EH (cell line): ENCODE measurements at regions not wholly inside any gene's neighbourhood (a gene's known extent, or its start where the extent isn't known, plus 50 kb on each side); places are given as distances from the start of the nearest gene placed in this dataset.
"Not testable (repeated sequence)": the region's sequence is repeated elsewhere in the genome, so short reads cannot be mapped to it uniquely, and the experiment has no call there.

Experiments used
- DNase-seq: peaks from one replicate; pipeline ENCODE4 v3.0.0-alpha.2; 2015; ENCODE audit warnings: low read depth

- DNase-seq, result no peak
Measured at GRCh38 chr14:105937253-105938054, 411.1 kb downstream of the TMEM121 start.

DNA sequence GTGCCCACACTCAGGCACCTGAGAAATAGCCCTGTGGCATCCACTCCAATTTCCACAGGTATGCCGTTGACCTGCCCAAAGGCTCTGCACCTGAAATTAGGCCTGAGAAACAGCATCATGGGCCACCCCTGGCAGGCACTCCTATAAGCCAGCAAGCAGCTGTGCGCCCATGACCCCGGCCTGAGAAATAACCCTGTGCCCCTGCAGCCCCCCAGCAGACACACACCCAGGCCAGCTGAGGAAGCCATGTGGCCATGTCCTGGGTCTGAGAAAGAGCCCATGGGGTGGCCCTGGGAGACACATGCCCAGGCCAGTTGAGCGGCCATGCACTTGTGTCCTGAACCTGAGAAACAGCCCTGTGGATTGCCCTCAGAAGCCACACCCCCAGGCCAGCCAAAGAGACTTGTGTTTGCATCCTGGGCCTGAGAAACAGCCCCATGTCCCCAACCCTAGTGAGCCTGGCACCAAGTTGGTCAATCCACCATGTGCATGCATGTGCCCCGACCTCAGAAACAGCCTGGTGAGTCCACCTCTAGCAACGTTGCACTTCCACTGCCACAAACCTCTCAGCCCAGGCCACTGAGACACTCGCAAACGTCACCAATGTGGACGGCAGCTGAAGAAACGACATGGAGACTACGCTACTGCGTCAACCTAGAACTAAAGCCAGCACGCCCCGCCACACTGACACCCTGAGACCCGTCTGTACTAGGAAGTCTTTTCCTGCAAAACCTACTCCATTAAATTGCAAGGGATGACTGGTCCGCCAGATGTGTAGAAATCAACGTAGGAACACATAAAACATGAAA is 411.9 kb downstream of the TMEM121 start:
- DNase-seq, result no peak

DNA sequence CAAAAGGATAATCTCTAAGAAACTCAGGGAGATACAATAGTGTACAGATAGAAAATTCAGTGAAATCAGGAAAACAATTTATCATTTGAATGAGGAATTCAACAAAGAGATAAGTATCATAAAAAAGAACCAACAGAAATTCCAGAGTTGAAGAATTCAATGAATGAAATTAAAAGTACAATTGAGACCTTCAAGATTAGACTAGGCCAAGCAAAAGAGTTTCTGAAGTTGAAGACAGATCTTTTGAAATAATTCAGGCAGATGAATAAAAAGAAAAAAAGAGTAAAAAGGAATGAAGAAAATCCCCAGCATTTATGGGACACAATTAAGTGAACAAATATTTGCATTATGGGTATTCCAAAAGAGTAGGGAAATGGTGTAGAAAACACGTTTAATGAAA is 412.6 kb downstream of the TMEM121 start:
- no peak for DNase-seq

DNA sequence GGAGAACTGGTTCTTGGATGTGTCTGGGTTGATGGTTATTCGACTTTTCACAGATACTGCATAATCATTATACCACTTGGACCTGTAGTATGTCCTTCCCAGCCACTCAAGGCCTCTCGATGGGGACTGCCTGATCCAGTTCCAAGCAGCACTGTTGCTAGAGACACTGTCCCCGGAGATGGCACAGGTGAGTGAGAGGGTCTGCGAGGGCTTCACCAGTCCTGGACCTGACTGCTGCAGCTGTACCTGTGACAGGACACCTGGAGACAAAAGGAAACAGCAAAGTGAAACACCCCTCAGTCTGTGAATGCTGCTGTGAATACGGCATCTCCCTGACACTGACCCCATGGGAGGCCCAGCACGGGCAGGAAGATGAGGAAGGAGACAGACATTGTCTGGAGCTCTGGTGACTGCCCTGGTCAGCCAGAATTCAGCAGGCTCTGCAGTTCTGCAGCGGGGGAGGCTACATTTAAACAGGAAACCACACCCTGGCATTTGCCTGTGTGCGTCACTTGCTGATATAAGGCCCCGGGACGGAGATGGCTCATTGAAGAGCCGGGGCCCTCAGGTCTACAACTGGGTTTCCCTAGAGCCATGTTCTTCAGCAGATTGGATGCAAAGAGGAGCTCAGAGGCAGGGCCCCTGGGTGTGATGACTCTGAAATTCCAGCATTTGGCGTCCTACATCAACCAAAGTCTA is 413.6 kb downstream of the TMEM121 start:
- DNase-seq, result no peak

DNA sequence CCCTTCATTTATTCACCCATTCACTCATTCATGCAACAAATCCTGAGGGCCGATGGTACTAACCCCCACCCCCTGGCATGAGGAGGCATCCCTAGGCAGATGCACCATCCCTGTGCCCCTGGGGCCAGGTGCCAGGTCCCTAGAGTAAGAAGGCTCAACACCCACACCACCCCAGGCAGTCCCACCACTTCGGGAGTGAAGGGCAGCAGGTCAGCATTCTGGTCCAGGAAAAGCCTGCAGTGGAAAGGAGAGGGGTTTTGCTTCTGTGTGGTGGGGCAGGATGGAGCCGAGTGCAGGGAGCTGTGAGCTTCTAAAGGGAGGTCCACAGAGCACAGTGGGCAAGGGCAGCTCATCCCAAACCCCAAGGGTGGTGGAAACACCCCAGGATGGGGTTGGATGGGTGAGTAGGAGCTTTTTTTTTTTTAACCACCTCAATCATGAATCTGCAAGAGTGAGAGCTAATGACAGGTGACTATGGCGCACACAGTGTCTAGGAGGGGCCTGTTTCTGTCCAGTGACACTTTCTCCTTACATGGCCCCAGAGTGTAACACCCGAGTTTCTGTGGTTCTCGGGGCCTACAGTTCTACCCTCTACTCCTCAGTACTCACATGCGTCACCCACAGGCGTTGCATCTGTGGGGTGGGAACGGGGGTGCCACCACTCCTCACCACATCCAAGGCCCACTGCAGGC is 414.3 kb downstream of the TMEM121 start:
- DNase-seq, result no peak

- DNase-seq, result no peak
Measured at GRCh38 chr14:105941226-105942166, 415.1 kb downstream of the TMEM121 start.

DNA sequence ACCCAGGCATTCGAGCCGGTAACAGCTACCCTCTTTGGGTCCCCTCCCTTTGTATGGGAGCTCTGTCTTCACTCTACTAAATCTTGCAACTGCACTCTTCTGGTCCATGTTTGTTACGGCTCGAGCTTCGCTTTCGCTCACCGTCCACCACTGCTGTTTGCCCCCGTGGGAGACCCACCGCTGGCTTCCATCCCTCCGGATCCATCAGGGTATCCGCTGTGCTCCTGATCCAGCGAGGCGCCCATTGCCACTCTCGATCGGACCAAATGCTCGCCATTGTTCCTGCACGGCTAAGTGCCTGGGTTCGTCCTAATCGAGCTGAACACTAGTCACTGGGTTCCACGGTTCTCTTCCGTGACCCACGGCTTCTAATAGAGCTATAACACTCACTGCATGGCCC is 416.3 kb downstream of the TMEM121 start:
- DNase-seq, result not testable (repeated sequence)

- no peak for DNase-seq
Measured at GRCh38 chr14:105943973-105944602, 417.7 kb downstream of the TMEM121 start.

- DNase-seq, result no peak
Measured at GRCh38 chr14:105944632-105945610, 418.5 kb downstream of the TMEM121 start.

- no peak for DNase-seq
Measured at GRCh38 chr14:105945896-105946295, 419.5 kb downstream of the TMEM121 start.

- DNase-seq, result no peak
Measured at GRCh38 chr14:105947599-105947998, 421.2 kb downstream of the TMEM121 start.

- not testable (repeated sequence) for DNase-seq
Measured at GRCh38 chr14:105948955-105949354, 422.6 kb downstream of the TMEM121 start.

DNA sequence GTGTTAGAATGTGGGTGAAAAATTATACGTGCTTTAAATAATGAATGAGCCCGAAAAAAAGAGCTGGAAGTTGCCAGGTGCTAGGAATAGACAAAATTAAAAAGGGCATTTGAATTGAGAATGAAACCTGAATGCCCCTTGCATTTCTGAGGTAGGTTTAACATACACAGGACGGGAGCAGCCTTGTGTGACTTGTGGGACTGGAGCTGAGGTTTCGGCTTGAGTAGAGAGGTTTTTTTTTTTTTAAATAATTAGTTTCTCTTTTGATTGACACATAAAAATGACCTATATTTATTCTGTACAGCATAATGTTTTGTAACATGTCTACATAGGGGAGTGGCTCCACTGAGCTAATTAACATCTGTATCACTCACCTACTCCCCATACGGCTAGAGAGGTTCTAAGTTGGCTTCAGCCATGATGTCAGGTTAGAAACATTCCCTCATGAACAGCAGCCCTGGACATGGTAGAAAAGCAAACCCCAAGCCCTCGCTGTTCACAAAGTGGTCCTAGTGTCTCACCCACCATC is 424.0 kb downstream of the TMEM121 start:
- DNase-seq, result not testable (repeated sequence)

DNA sequence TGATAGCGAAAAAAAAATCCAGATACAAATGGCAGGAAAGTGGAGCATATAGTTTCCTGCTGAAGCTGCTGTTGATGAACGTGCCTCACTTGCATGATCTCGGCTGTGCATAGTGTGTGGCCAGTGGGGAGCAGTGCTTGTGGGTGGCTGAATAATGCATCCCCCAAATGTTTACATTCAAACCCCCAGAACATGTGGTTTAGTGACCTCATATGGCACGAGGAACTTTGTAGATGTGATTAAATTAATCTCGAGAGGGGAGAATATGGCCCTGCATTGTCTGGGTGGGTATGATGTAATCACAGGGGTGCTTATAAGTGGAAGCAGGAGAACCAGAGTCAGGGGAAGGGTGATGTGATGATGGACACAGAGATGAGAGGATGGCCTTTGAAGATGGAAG is 425.0 kb downstream of the TMEM121 start:
- DNase-seq, result no peak

- no peak for DNase-seq
Measured at GRCh38 chr14:105952222-105952621, 425.8 kb downstream of the TMEM121 start.

- DNase-seq, result no peak
Measured at GRCh38 chr14:105952826-105953225, 426.4 kb downstream of the TMEM121 start.

- DNase-seq, result not testable (repeated sequence)
Measured at GRCh38 chr14:105961625-105962024, 435.2 kb downstream of the TMEM121 start.

DNA sequence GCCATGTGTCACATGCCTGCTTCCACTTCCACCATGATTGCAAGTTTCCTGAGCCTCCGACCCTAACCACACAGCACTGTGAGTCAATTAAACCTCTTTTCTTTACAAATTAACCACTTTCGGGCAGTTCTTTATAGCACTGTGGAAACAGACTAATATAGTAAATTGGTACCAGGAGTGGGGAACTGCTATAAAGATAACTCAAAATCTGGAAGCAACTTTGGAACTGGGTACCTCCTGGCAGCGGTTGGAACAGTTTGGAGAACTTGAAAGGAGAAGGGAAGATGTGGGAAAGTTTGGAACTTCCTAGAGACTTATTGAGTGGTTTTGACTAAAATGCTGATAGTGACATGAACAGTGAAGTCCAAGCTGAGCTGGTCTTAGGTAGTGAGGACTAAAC is 436.1 kb downstream of the TMEM121 start:
- DNase-seq, result no peak

DNA sequence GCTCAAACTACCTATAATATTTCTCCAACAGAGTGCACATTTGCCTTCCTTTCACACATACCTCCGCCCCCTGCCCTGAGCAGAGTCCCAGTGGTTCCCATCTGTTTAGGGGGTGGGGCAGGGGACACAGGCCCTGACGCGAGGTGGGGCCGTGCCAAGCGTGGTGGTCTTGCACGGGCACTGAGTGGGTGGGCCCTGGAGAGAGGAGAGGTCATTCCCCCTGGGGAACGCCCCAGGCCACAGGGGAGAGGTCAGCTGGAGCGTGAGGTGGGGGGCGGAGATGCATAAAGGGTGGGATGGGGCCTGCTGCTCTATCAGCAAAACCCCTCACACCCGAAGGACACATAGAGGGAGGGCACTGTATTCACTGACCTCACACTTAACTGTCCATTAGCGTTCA is 441.9 kb downstream of the TMEM121 start:
- no peak for DNase-seq
